ENCODE measurements at regions not wholly inside any gene's neighbourhood (a gene's known extent, or its start where the extent isn't known, plus 50 kb on each side); places are given as distances from the start of the nearest gene placed in this dataset.

- ChIA-PET POLR2A (interaction anchor here (0.6 kb wide), 1 partner anchor 575 kb away, joined by 3 read pairs; no protein-coding TSS in a partner anchor), CTCF (ENCODE audit: low intra/inter-chr PET ratio) (no interaction called here)
- no peak for FAIRE-seq
- no peak overlapping the region for H3K27ac ChIP-seq (ENCODE audit: extremely low read depth, low read depth, low read length)
- 34% methylated on average over 2 of the region's 2 CpGs for WGBS (ENCODE audit: insufficient coverage, low coverage, missing lambda C conversion rate)
- no peaks in the 10 kb centered on the region for H3K27me3 ChIP-seq (ENCODE audit: control insufficient read depth in 2 of 2, insufficient read depth in 2 of 2, low read length in 2 of 2)
- H3K9ac ChIP-seq (ENCODE audit: insufficient read depth in 1 of 2, low read depth in 2 of 2, low read length in 2 of 2): no peak overlapping the region
- intact Hi-C loops (cut with micrococcal nuclease) (loop anchor here (10.0 kb wide), 1 partner anchor 367 kb away; no protein-coding TSS in a partner anchor), in situ Hi-C loops (cut with MboI) (no loop called here)
- H4K20me1 ChIP-seq (replicated peaks; ENCODE audit: control insufficient read depth, insufficient read depth, low read length): no peaks in the 10 kb centered on the region
- no peak for ATAC-seq
- H3K79me2 ChIP-seq (ENCODE audit: control insufficient read depth, insufficient read depth, low read length): no peaks in the 10 kb centered on the region
- no peak for DNase-seq (ENCODE audit: extremely low read depth in 1 of 4, low spot score in 3 of 4)
- no peaks in the 10 kb centered on the region for H3K36me3 ChIP-seq (ENCODE audit: control insufficient read depth, insufficient read depth, low read length)
- H3K9me3 ChIP-seq (replicated peaks; ENCODE audit: control insufficient read depth, insufficient read depth, low read depth, low read length): no peaks in the 10 kb centered on the region
- no peak overlapping the region for H3K4me3 ChIP-seq
- H2AFZ ChIP-seq (ENCODE audit: low read depth, low read length): no peak overlapping the region
- H3K4me2 ChIP-seq (ENCODE audit: insufficient read depth, low read length): no peak overlapping the region
- peaks cover 0 to 25% of the 10 kb centered on the region in 2 experiments; a peak in 4 of 5 replicates for H3K4me1 ChIP-seq (replicated peaks in 1 of 2; ENCODE audit: control insufficient read depth in 2 of 2, insufficient read depth in 2 of 2, low read length in 2 of 2)
- no peaks in the 10 kb centered on the region for H3K9me1 ChIP-seq (ENCODE audit: control insufficient read depth, insufficient read depth, low read length)
- BruUV-seq (replicated peaks): no TSS peak
- TF ChIP-seq ZNF766 (CRISPR knock-in tag; conservative IDR thresholded peaks at IDR 0.05) (no peak), RBM34 (IDR thresholded peaks at IDR 0.05; ENCODE audit: borderline replicate concordance, insufficient read depth, low read length) (no peak), PBX2 (CRISPR knock-in tag; IDR thresholded peaks at IDR 0.05; ENCODE audit: low read depth) (no peak), PBX2 (tag; conservative IDR thresholded peaks at IDR 0.05; ENCODE audit: low read depth) (no peak), JUNB (CRISPR knock-in tag; conservative IDR thresholded peaks at IDR 0.05) (no peak)
These were observed 178.2 kb upstream of the NR3C1 start for GRCh38 chr5:143581649-143582048.

Data from K562 (cell line).